ENCODE measurements at regions not wholly inside any gene's neighbourhood (a gene's known extent, or its start where the extent isn't known, plus 50 kb on each side); places are given as distances from the start of the nearest gene placed in this dataset.

DNA sequence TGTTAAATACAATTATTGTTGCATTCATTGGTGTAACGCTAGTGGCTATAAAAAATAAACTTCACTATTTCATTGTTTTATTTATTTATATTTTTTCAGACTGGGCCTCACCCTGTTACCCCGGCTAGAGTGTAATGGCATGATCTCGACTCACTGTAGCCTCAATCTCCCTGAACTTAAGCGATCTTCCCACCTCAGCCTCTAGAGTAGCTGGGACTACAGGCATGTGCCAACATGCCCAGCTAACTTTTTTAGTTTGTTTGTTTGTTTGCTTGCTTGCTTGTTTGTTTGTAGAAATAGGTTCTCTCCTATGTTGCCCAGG is 387.4 kb upstream of the PTBP2 start:
- TF ChIP-seq POLR2A (IDR thresholded peaks at IDR 0.05), result no peak
- TF ChIP-seq, protein P1, sequence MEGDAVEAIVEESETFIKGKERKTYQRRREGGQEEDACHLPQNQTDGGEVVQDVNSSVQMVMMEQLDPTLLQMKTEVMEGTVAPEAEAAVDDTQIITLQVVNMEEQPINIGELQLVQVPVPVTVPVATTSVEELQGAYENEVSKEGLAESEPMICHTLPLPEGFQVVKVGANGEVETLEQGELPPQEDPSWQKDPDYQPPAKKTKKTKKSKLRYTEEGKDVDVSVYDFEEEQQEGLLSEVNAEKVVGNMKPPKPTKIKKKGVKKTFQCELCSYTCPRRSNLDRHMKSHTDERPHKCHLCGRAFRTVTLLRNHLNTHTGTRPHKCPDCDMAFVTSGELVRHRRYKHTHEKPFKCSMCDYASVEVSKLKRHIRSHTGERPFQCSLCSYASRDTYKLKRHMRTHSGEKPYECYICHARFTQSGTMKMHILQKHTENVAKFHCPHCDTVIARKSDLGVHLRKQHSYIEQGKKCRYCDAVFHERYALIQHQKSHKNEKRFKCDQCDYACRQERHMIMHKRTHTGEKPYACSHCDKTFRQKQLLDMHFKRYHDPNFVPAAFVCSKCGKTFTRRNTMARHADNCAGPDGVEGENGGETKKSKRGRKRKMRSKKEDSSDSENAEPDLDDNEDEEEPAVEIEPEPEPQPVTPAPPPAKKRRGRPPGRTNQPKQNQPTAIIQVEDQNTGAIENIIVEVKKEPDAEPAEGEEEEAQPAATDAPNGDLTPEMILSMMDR (IDR thresholded peaks at IDR 0.05), result no peak

Measured in sigmoid colon (tissue), 3 donors.